Kidney epithelial cell (primary cell): ENCODE measurements at regions not wholly inside any gene's neighbourhood (a gene's known extent, or its start where the extent isn't known, plus 50 kb on each side); places are given as distances from the start of the nearest gene placed in this dataset.
"Not testable (repeated sequence)": the region's sequence is repeated elsewhere in the genome, so short reads cannot be mapped to it uniquely, and the experiment has no call there.

ENCODE experiments used
- DNase-seq: peaks from one replicate; pipeline ENCODE4 v3.0.0-alpha.2; 2010; ENCODE audit warnings: low read depth
- H3K27me3 ChIP-seq: 2 replicates; pipeline ENCODE4 v1.6.0; 2011; ENCODE audit warnings: low read length; ENCODE audit not compliant: control insufficient read depth, insufficient read depth
- H3K36me3 ChIP-seq: 2 replicates; pipeline ENCODE4 v1.5.1; 2011; ENCODE audit warnings: low read length; ENCODE audit not compliant: control insufficient read depth, insufficient read depth
- H3K4me3 ChIP-seq: 2 replicates; pipeline ENCODE4 v1.5.1; 2011; ENCODE audit warnings: low read depth, mild to moderate bottlenecking, control low read depth, low read length
- CTCF ChIP-seq: IDR thresholded peaks from 2 replicates; pipeline ENCODE4 v1.5.1; 2011; ENCODE audit warnings: mild to moderate bottlenecking, moderate library complexity, low read length, control low read depth, inconsistent platforms; ENCODE audit not compliant: insufficient read depth, poor library complexity, severe bottlenecking

GRCh38 chr2:89837962-89838625, 1146.6 kb downstream of the RPIA start:
- Histone ChIP-seq H3K27me3 (no peaks in the 10 kb centered on the region), H3K36me3 (no peaks in the 10 kb centered on the region), H3K4me3 (no peak overlapping the region)
- no peak for TF ChIP-seq CTCF
- DNase-seq = no peak

GRCh38 chr2:89840175-89840574, 1148.7 kb downstream of the RPIA start:
- H3K27me3 ChIP-seq, DNase-seq, H3K4me3 ChIP-seq: not testable (repeated sequence)

GRCh38 chr2:89840781-89841475, 1149.5 kb downstream of the RPIA start:
- H3K4me3 ChIP-seq, H3K27me3 ChIP-seq, H3K36me3 ChIP-seq, DNase-seq: not testable (repeated sequence)

More at GRCh38 chr2:89840175-89840574, 1148.7 kb downstream of the RPIA start:
- not testable (repeated sequence) for H3K36me3 ChIP-seq

GRCh38 chr2:89841476-89841840, 1150.0 kb downstream of the RPIA start:
- no peak for TF ChIP-seq CTCF
- H3K36me3 ChIP-seq = no peaks in the 10 kb centered on the region

GRCh38 chr2:89842180-89842908, 1150.9 kb downstream of the RPIA start:
- Histone ChIP-seq H3K27me3 (no peaks in the 10 kb centered on the region), H3K4me3 (no peak overlapping the region), H3K36me3 (no peaks in the 10 kb centered on the region)
- no peak for TF ChIP-seq CTCF
- DNase-seq = no peak

More at GRCh38 chr2:89841476-89841840, 1150.0 kb downstream of the RPIA start:
- no peaks in the 10 kb centered on the region for H3K27me3 ChIP-seq
- DNase-seq = no peak
- H3K4me3 ChIP-seq = no peak overlapping the region

- no peak overlapping the region for H3K4me3 ChIP-seq
- no peak for TF ChIP-seq CTCF
- no peaks in the 10 kb centered on the region for H3K27me3 ChIP-seq
- H3K36me3 ChIP-seq = no peaks in the 10 kb centered on the region
- DNase-seq = no peak
Observed at GRCh38 chr2:89844221-89844943, 1152.9 kb downstream of the RPIA start.
